Astrocyte (in vitro differentiated cells and primary cell): ENCODE measurements at regions not wholly inside any gene's neighbourhood (a gene's known extent, or its start where the extent isn't known, plus 50 kb on each side); places are given as distances from the start of the nearest gene placed in this dataset.

Experiments used
- DNase-seq: peaks from one replicate; pipeline ENCODE4 v3.0.0-alpha.2; 2010; ENCODE audit warnings: low read depth
- FAIRE-seq: peaks from 2 replicates; lab custom pipeline; 2011; peaks lifted over from hg19 to GRCh38; lab: Jason Lieb, UNC
- H2AFZ ChIP-seq: 2 replicates; pipeline ENCODE4 v1.6.0; 2012; ENCODE audit warnings: low read depth, low read length, inconsistent platforms
- H3K27ac ChIP-seq: 2 replicates; pipeline ENCODE4 v1.5.1; 2011; ENCODE audit warnings: low read depth, low read length, inconsistent platforms
- H3K27me3 ChIP-seq: 2 replicates; pipeline ENCODE4 v1.6.0; 2011; ENCODE audit warnings: low read length, inconsistent platforms; ENCODE audit not compliant: insufficient read depth
- H3K36me3 ChIP-seq: 2 replicates; pipeline ENCODE4 v1.5.1; 2011; ENCODE audit warnings: low read length, inconsistent platforms; ENCODE audit not compliant: insufficient read depth
- H3K4me1 ChIP-seq: 2 replicates; pipeline ENCODE4 v1.5.1; 2011; ENCODE audit warnings: low read length, inconsistent platforms; ENCODE audit not compliant: insufficient read depth
- H3K4me2 ChIP-seq: 2 replicates; pipeline ENCODE4 v1.6.0; 2012; ENCODE audit warnings: low read length, inconsistent platforms
- H3K4me3 ChIP-seq: 2 replicates; pipeline ENCODE4 v1.5.1; 2011; ENCODE audit warnings: low read depth, mild to moderate bottlenecking, low read length, inconsistent platforms; ENCODE audit not compliant: insufficient read depth
- H3K79me2 ChIP-seq: 2 replicates; pipeline ENCODE4 v1.6.0; 2012; ENCODE audit warnings: mild to moderate bottlenecking, low read length, inconsistent platforms; ENCODE audit not compliant: insufficient read depth
- H3K9ac ChIP-seq: 2 replicates; pipeline ENCODE4 v1.6.0; 2012; ENCODE audit warnings: mild to moderate bottlenecking, low read length, inconsistent platforms
- H3K9me3 ChIP-seq: 2 replicates; pipeline ENCODE4 v1.5.1; 2012; ENCODE audit warnings: low read depth, mild to moderate bottlenecking, low read length, inconsistent platforms; ENCODE audit not compliant: insufficient read depth
- H4K20me1 ChIP-seq: 2 replicates; pipeline ENCODE4 v1.6.0; 2012; ENCODE audit warnings: low read length, inconsistent platforms; ENCODE audit not compliant: insufficient read depth
- H3K27ac Mint-ChIP-seq: one replicate; pipeline ENCODE4 v1.8.0; 2021; ENCODE audit warnings: mild to moderate bottlenecking, mixed read lengths; ENCODE audit not compliant: unreplicated experiment
- H3K27me3 Mint-ChIP-seq: one replicate; pipeline ENCODE4 v1.8.0; 2021; ENCODE audit warnings: low read depth, mixed read lengths; ENCODE audit not compliant: unreplicated experiment
- H3K36me3 Mint-ChIP-seq: one replicate; pipeline ENCODE4 v1.8.0; 2021; ENCODE audit warnings: low read depth, mixed read lengths; ENCODE audit not compliant: unreplicated experiment
- H3K4me1 Mint-ChIP-seq: one replicate; pipeline ENCODE4 v1.8.0; 2021; ENCODE audit warnings: low read depth, mixed read lengths; ENCODE audit not compliant: unreplicated experiment
- H3K4me3 Mint-ChIP-seq: one replicate; pipeline ENCODE4 v1.8.0; 2021; ENCODE audit warnings: mild to moderate bottlenecking, moderate library complexity, mixed read lengths; ENCODE audit not compliant: unreplicated experiment
- H3K9me3 Mint-ChIP-seq: one replicate; pipeline ENCODE4 v1.8.0; 2021; ENCODE audit warnings: mild to moderate bottlenecking, mixed read lengths; ENCODE audit not compliant: unreplicated experiment
- CTCF ChIP-seq: IDR thresholded peaks from 2 replicates; pipeline ENCODE4 v1.5.1; 2011; ENCODE audit warnings: low read depth, mild to moderate bottlenecking, inconsistent platforms, low read length, moderate library complexity; ENCODE audit not compliant: insufficient read depth
- EZH2 ChIP-seq: IDR thresholded peaks from 2 replicates; pipeline ENCODE4 v1.6.1; 2012; ENCODE audit warnings: mild to moderate bottlenecking, low read length, inconsistent platforms; ENCODE audit not compliant: insufficient read depth

GRCh38 chr11:81585390-81585933 is 1148.2 kb downstream of the FAM181B start:
- FAIRE-seq (no peak), DNase-seq (no peak)
- TF ChIP-seq CTCF (no peak), EZH2 (no peak)
- Histone ChIP-seq H3K4me1 (no peaks in the 10 kb centered on the region), H3K4me3 (no peak overlapping the region), H3K79me2 (no peaks in the 10 kb centered on the region), H3K27ac (no peak overlapping the region), H3K36me3 (no peaks in the 10 kb centered on the region), H3K9me3 (no peaks in the 10 kb centered on the region), H3K9ac (no peak overlapping the region), H2AFZ (no peak overlapping the region), H3K27me3 (no peaks in the 10 kb centered on the region), H3K4me2 (no peak overlapping the region), H4K20me1 (no peaks in the 10 kb centered on the region)
- no peaks in the 10 kb centered on the region for H3K36me3 Mint-ChIP-seq
- H3K27ac Mint-ChIP-seq, result no peak overlapping the region
- no peaks in the 10 kb centered on the region for H3K27me3 Mint-ChIP-seq
- no peak overlapping the region for H3K4me3 Mint-ChIP-seq
- H3K9me3 Mint-ChIP-seq, result no peaks in the 10 kb centered on the region
- H3K4me1 Mint-ChIP-seq, result no peaks in the 10 kb centered on the region

GRCh38 chr11:81579339-81579738 is 1154.3 kb downstream of the FAM181B start:
- Histone ChIP-seq H3K36me3 (no peaks in the 10 kb centered on the region), H4K20me1 (no peaks in the 10 kb centered on the region), H3K4me1 (no peaks in the 10 kb centered on the region), H3K27me3 (no peaks in the 10 kb centered on the region), H2AFZ (no peak overlapping the region), H3K9me3 (no peaks in the 10 kb centered on the region), H3K79me2 (no peaks in the 10 kb centered on the region), H3K9ac (no peak overlapping the region), H3K4me3 (no peak overlapping the region), H3K4me2 (no peak overlapping the region), H3K27ac (no peak overlapping the region)
- TF ChIP-seq CTCF (no peak), EZH2 (no peak)
- Mint-ChIP-seq H3K27ac (no peak overlapping the region), H3K36me3 (no peaks in the 10 kb centered on the region), H3K4me3 (no peak overlapping the region), H3K9me3 (no peaks in the 10 kb centered on the region), H3K27me3 (no peaks in the 10 kb centered on the region), H3K4me1 (no peaks in the 10 kb centered on the region)
- DNase-seq (no peak), FAIRE-seq (no peak)

- no peak for TF ChIP-seq CTCF
- no peak for TF ChIP-seq EZH2
- Mint-ChIP-seq H3K27ac (no peak overlapping the region), H3K4me3 (no peak overlapping the region), H3K4me1 (no peaks in the 10 kb centered on the region), H3K36me3 (no peaks in the 10 kb centered on the region), H3K9me3 (no peaks in the 10 kb centered on the region), H3K27me3 (no peaks in the 10 kb centered on the region)
- Histone ChIP-seq H3K79me2 (no peaks in the 10 kb centered on the region), H4K20me1 (no peaks in the 10 kb centered on the region), H3K4me1 (no peaks in the 10 kb centered on the region), H2AFZ (no peak overlapping the region), H3K9me3 (no peaks in the 10 kb centered on the region), H3K4me3 (no peak overlapping the region), H3K4me2 (no peak overlapping the region), H3K27ac (no peak overlapping the region), H3K27me3 (no peaks in the 10 kb centered on the region), H3K36me3 (no peaks in the 10 kb centered on the region), H3K9ac (no peak overlapping the region)
- no peak for DNase-seq
- no peak for FAIRE-seq
Observed at GRCh38 chr11:81578571-81578970, 1155.1 kb downstream of the FAM181B start.
